ENCODE measurements at regions not wholly inside any gene's neighbourhood (a gene's known extent, or its start where the extent isn't known, plus 50 kb on each side); places are given as distances from the start of the nearest gene placed in this dataset.

DNA sequence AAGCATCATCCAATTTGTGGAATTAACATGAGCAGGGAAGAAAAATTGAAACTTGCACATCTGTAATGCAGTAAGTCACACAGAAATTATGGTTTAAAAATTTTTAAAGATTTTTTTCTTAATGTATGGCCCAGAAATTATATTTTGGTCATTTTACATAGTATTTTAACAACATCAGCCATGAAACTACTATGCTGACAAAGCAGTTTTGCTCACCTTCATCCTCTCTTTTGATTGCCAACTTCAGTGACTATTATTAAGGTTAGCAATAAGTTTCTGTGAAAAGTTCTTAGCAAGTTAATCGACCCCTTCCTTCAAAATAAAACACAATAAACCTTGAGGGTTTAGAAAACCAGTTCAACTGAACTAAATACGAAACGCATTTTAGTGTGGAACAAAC, 1347.0 kb downstream of the EPHA7 start:
- no peak for DNase-seq
- Mint-ChIP-seq H3K36me3 (ENCODE audit: insufficient read depth in 1 of 3, low read depth in 3 of 3) (no peaks in the 10 kb centered on the region), H3K4me3 (no peak overlapping the region), H3K4me1 (peaks cover 0 to 3% of the 10 kb centered on the region in 2 experiments; a peak in 1 of 4 replicates), H3K27me3 (ENCODE audit: low read depth) (no peaks in the 10 kb centered on the region), H3K9me3 (peaks cover 0 to 4% of the 10 kb centered on the region in 2 experiments; a peak in 2 of 5 replicates), H3K27ac (no peak overlapping the region)
- H4K8ac ChIP-seq (replicated peaks; ENCODE audit: insufficient read length, low read depth, low read length): no peak overlapping the region
- H2BK15ac ChIP-seq (ENCODE audit: low read depth, low read length): no peak overlapping the region
- no peak overlapping the region for H4K5ac ChIP-seq (ENCODE audit: insufficient read length, low read depth, low read length)
- WGBS (ENCODE audit: extremely low coverage, insufficient read length, low lambda C conversion rate): no CpG with 5 or more reads among the region's 3 CpGs
- H3K4me1 ChIP-seq (ENCODE audit: insufficient read depth, low read length): no peaks in the 10 kb centered on the region
- H3K56ac ChIP-seq (ENCODE audit: insufficient read length, low read depth, low read length): no peak overlapping the region
- no peak overlapping the region for H3K23ac ChIP-seq (ENCODE audit: insufficient read length, low read depth, low read length)
- H3K9ac ChIP-seq (ENCODE audit: extremely low read depth, insufficient read length, low read length): no peak overlapping the region
- H2AFZ ChIP-seq (ENCODE audit: low read length): no peak overlapping the region
- H3K9me3 ChIP-seq (ENCODE audit: control insufficient read depth, low read depth, low read length): no peaks in the 10 kb centered on the region
- TF ChIP-seq, protein P1, sequence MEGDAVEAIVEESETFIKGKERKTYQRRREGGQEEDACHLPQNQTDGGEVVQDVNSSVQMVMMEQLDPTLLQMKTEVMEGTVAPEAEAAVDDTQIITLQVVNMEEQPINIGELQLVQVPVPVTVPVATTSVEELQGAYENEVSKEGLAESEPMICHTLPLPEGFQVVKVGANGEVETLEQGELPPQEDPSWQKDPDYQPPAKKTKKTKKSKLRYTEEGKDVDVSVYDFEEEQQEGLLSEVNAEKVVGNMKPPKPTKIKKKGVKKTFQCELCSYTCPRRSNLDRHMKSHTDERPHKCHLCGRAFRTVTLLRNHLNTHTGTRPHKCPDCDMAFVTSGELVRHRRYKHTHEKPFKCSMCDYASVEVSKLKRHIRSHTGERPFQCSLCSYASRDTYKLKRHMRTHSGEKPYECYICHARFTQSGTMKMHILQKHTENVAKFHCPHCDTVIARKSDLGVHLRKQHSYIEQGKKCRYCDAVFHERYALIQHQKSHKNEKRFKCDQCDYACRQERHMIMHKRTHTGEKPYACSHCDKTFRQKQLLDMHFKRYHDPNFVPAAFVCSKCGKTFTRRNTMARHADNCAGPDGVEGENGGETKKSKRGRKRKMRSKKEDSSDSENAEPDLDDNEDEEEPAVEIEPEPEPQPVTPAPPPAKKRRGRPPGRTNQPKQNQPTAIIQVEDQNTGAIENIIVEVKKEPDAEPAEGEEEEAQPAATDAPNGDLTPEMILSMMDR (conservative IDR thresholded peaks at IDR 0.05): no peak
- H2BK20ac ChIP-seq (ENCODE audit: low read depth, low read length, poor library complexity, severe bottlenecking): no peak overlapping the region
- H2AK5ac ChIP-seq (ENCODE audit: insufficient read length, low read length): no peak overlapping the region
- H3K14ac ChIP-seq (ENCODE audit: insufficient read depth, low read length): no peak overlapping the region
- H3T11ph ChIP-seq (ENCODE audit: low read length): no peak overlapping the region
- no peak overlapping the region for H4K91ac ChIP-seq (ENCODE audit: insufficient read length, low read depth, low read length)
- no peak overlapping the region for H3K4me2 ChIP-seq (ENCODE audit: insufficient read depth, insufficient read length, low read length)
- H2BK120ac ChIP-seq (ENCODE audit: low read depth, low read length, poor library complexity, severe bottlenecking): no peak overlapping the region
- H3K79me1 ChIP-seq (ENCODE audit: insufficient read depth, low read depth, low read length, poor library complexity, severe bottlenecking): no peaks in the 10 kb centered on the region
- H2BK12ac ChIP-seq (ENCODE audit: insufficient read length, low read depth, low read length): no peak overlapping the region
- no peak overlapping the region for H3K27ac ChIP-seq (ENCODE audit: insufficient read length, low read depth, low read length)
- H3K18ac ChIP-seq (ENCODE audit: insufficient read length, low read depth, low read length): no peak overlapping the region
- no peaks in the 10 kb centered on the region for H3K79me2 ChIP-seq (ENCODE audit: insufficient read depth, low read length)
- no peaks in the 10 kb centered on the region for H3K23me2 ChIP-seq (ENCODE audit: insufficient read length, low read depth, low read length, poor library complexity, severe bottlenecking)
- H3K4ac ChIP-seq (ENCODE audit: low read depth, low read length): no peak overlapping the region
- no peak overlapping the region for H2BK5ac ChIP-seq (ENCODE audit: insufficient read length, low read length)
- no peaks in the 10 kb centered on the region for H3K27me3 ChIP-seq (ENCODE audit: insufficient read depth, low read length)
- no peaks in the 10 kb centered on the region for H4K20me1 ChIP-seq (ENCODE audit: control insufficient read depth, insufficient read depth, insufficient read length)

Measured in H9 (cell line).